ENCODE measurements at regions not wholly inside any gene's neighbourhood (a gene's known extent, or its start where the extent isn't known, plus 50 kb on each side); places are given as distances from the start of the nearest gene placed in this dataset.

DNA sequence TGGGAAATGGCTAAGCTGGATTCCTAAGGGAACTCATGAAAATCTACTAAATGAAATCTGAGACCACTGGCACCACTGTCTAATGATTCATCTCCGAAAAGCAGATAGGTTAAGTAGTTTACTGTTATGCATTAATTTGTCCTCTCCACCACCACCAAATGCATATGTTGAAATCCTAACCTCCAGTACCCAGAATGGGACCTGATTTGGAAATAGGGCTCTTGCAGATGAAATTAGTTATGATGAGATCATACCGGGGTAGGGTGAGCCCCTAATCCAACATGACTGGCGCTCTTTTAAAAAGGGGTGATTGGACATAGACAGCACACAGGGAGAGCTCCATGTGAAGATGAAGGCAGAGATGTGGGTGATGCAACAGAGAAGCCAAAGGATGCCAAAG lies 124.9 kb upstream of the GUCY1A1 start:
- POLR2A ChIA-PET (ENCODE audit: partially characterized antibody), result no interaction called here
- Histone ChIP-seq H2BK12ac (ENCODE audit: low read depth, low read length) (no peak overlapping the region), H4K5ac (ENCODE audit: insufficient read length, low read depth, low read length) (no peak overlapping the region), H3K36me3 (ENCODE audit: control insufficient read depth in 2 of 4, insufficient read depth in 4 of 4, low read length in 3 of 4) (no peaks in the 10 kb centered on the region), H3K4me2 (ENCODE audit: insufficient read depth in 1 of 2, low read depth in 2 of 2, low read length in 2 of 2) (no peak overlapping the region), H4K91ac (replicated peaks; ENCODE audit: insufficient read length, low read length) (no peak overlapping the region), H3K9me3 (ENCODE audit: insufficient read depth in 2 of 2, low read depth in 1 of 2, low read length in 1 of 2) (peaks cover 11 to 12% of the 10 kb centered on the region in 2 experiments; a peak in 3 of 4 replicates), H3K56ac (replicated peaks; ENCODE audit: insufficient read length, low read depth, low read length) (no peak overlapping the region), H2AFZ (ENCODE audit: low read length) (no peak overlapping the region), H2AK5ac (ENCODE audit: low read depth, low read length) (no peak overlapping the region), H2BK15ac (ENCODE audit: low read length) (no peak overlapping the region), H4K8ac (ENCODE audit: extremely low read depth, insufficient read depth, low read length) (no peak overlapping the region), H3K4ac (replicated peaks; ENCODE audit: insufficient read length, low read depth, low read length) (no peak overlapping the region), H3K27me3 (replicated peaks in 1 of 4; ENCODE audit: control insufficient read depth in 3 of 4, extremely low read depth in 1 of 4, insufficient read depth in 3 of 4, low read length in 3 of 4) (no peaks in the 10 kb centered on the region), H3K27ac (ENCODE audit: low read depth, low read length) (no peak overlapping the region), H2BK20ac (ENCODE audit: low read length) (no peak overlapping the region), H4K20me1 (replicated peaks in 1 of 2; ENCODE audit: control insufficient read depth in 1 of 2, insufficient read depth in 2 of 2, low read length in 2 of 2) (no peaks in the 10 kb centered on the region), H3K18ac (ENCODE audit: extremely low read depth, low read length) (no peak overlapping the region), H3K79me2 (ENCODE audit: control insufficient read depth in 1 of 2, insufficient read depth in 2 of 2, low read length in 2 of 2) (no peaks in the 10 kb centered on the region), H3K4me1 (replicated peaks in 1 of 4; ENCODE audit: control insufficient read depth in 3 of 4, insufficient read depth in 4 of 4, low read length in 3 of 4) (no peaks in the 10 kb centered on the region), H3K23me2 (ENCODE audit: low read depth, low read length) (no peaks in the 10 kb centered on the region), H2BK5ac (ENCODE audit: low read depth, low read length) (no peak overlapping the region), H2BK120ac (replicated peaks; ENCODE audit: low read depth, low read length) (no peak overlapping the region), H3K23ac (ENCODE audit: insufficient read length) (no peak overlapping the region), H3K9ac (replicated peaks in 1 of 4; ENCODE audit: extremely low read depth in 1 of 4, low read depth in 3 of 4, low read length in 3 of 4) (no peak overlapping the region), H3K14ac (ENCODE audit: insufficient read length) (no peak overlapping the region), H3K4me3 (ENCODE audit: extremely low read depth in 1 of 4, insufficient read depth in 2 of 4, low read depth in 3 of 4, low read length in 4 of 4) (no peak overlapping the region), H3K79me1 (ENCODE audit: low read depth, low read length) (no peaks in the 10 kb centered on the region)
- DNase-seq (ENCODE audit: low read depth in 1 of 2, low spot score in 2 of 2) (no peak), FAIRE-seq (no peak)
- 98% methylated on average over 3 of the region's 3 CpGs; no CpG with 5 or more reads in 1 of the 2 experiments for WGBS, 2 experiments (ENCODE audit: extremely low coverage in 1 of 2, insufficient coverage in 1 of 2, insufficient read length in 1 of 2, insufficient replicate concordance in 2 of 2, low coverage in 1 of 2, low lambda C conversion rate in 2 of 2, missing lambda C conversion rate in 1 of 2)
- TF ChIP-seq, protein P1, sequence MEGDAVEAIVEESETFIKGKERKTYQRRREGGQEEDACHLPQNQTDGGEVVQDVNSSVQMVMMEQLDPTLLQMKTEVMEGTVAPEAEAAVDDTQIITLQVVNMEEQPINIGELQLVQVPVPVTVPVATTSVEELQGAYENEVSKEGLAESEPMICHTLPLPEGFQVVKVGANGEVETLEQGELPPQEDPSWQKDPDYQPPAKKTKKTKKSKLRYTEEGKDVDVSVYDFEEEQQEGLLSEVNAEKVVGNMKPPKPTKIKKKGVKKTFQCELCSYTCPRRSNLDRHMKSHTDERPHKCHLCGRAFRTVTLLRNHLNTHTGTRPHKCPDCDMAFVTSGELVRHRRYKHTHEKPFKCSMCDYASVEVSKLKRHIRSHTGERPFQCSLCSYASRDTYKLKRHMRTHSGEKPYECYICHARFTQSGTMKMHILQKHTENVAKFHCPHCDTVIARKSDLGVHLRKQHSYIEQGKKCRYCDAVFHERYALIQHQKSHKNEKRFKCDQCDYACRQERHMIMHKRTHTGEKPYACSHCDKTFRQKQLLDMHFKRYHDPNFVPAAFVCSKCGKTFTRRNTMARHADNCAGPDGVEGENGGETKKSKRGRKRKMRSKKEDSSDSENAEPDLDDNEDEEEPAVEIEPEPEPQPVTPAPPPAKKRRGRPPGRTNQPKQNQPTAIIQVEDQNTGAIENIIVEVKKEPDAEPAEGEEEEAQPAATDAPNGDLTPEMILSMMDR (IDR thresholded peaks at IDR 0.05; ENCODE audit: control extremely low read depth in 1 of 3, insufficient read depth in 1 of 3, low read depth in 1 of 3, low read length in 3 of 3), result no peak
- TF ChIP-seq MAFK (IDR thresholded peaks at IDR 0.05; ENCODE audit: low read depth, low read length), result no peak
- no peak for TF ChIP-seq POLR2A (IDR thresholded peaks at IDR 0.05; ENCODE audit: control extremely low read depth in 1 of 2, low read depth in 2 of 2, low read length in 2 of 2)
- no peak for TF ChIP-seq CHD2 (IDR thresholded peaks at IDR 0.05; ENCODE audit: low read length)
- no peak for TF ChIP-seq YY1 (IDR thresholded peaks at IDR 0.05; ENCODE audit: low read depth, low read length)
- no peak for TF ChIP-seq GTF2F1 (IDR thresholded peaks at IDR 0.05; ENCODE audit: borderline replicate concordance, low read depth, low read length)
- no peak for TF ChIP-seq TEAD4 (IDR thresholded peaks at IDR 0.05; ENCODE audit: low read depth, low read length)
- CTCF ChIA-PET (ENCODE audit: partially characterized antibody), result no interaction called here

Measured in H1 (cell line).